ENCODE measurements at regions not wholly inside any gene's neighbourhood (a gene's known extent, or its start where the extent isn't known, plus 50 kb on each side); places are given as distances from the start of the nearest gene placed in this dataset.

DNA sequence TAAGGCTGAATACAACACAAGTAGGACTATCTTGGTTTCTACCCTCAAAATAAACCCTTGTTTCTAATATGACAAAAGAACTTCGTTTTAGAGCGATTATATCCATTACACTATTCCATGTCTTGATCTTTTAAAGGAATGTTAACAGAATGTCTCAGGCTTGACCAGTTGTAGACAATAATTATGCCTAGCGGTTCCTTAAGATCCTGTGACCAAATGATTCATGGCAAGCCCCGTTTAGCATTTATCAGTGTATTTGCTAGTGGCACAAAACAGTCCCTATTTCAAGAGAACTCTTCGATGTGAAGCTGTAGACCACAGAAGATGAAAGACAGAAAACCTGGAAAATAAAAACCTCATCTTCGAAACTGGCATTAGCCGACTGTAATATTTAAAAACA, 200.9 kb upstream of the SOX9 start:
- no peaks in the 10 kb centered on the region for H3K36me3 ChIP-seq (ENCODE audit: control insufficient read depth in 2 of 2, extremely low read depth in 1 of 2, insufficient read depth in 2 of 2, low read length in 2 of 2)
- H3K4me2 ChIP-seq (ENCODE audit: control insufficient read depth, extremely low read depth, insufficient read depth, low read depth, low read length): no peak overlapping the region
- H3K27me3 ChIP-seq (ENCODE audit: control insufficient read depth, extremely low read depth, insufficient read depth, low read length): no peaks in the 10 kb centered on the region
- H3K4me3 ChIP-seq (ENCODE audit: control insufficient read depth in 2 of 3, extremely low read depth in 1 of 3, insufficient read depth in 2 of 3, low read depth in 1 of 3, low read length in 3 of 3): no peak overlapping the region
- no peaks in the 10 kb centered on the region for H3K79me2 ChIP-seq (ENCODE audit: control insufficient read depth, insufficient read depth, low read length)
- peaks cover 27% of the 10 kb centered on the region for H3K4me1 ChIP-seq (ENCODE audit: control insufficient read depth, extremely low read depth, insufficient read depth, low read length)
- no peaks in the 10 kb centered on the region for H4K20me1 ChIP-seq (ENCODE audit: control insufficient read depth, extremely low read depth, insufficient read depth, low read length)
- H3K9me3 ChIP-seq (ENCODE audit: control insufficient read depth, low read depth, low read length): no peaks in the 10 kb centered on the region
- no peak overlapping the region for H2AFZ ChIP-seq (ENCODE audit: control insufficient read depth, low read length)
- FAIRE-seq (no peak), DNase-seq (ENCODE audit: low read depth, low spot score) (no peak)
- no peaks in the 10 kb centered on the region for H3K9me1 ChIP-seq (ENCODE audit: control insufficient read depth, extremely low read depth, insufficient read depth, low read length)
- H3K9ac ChIP-seq (ENCODE audit: control insufficient read depth, extremely low read depth, insufficient read depth, low read length): no peak overlapping the region
- dilution Hi-C loops (cut with MboI; ENCODE audit: extremely low pct_ligation_motif_present, low sequenced_read_pairs): no loop called here
- no peak overlapping the region for H3K27ac ChIP-seq (ENCODE audit: control insufficient read depth, insufficient read depth, low read length)
- TF ChIP-seq, protein P1, sequence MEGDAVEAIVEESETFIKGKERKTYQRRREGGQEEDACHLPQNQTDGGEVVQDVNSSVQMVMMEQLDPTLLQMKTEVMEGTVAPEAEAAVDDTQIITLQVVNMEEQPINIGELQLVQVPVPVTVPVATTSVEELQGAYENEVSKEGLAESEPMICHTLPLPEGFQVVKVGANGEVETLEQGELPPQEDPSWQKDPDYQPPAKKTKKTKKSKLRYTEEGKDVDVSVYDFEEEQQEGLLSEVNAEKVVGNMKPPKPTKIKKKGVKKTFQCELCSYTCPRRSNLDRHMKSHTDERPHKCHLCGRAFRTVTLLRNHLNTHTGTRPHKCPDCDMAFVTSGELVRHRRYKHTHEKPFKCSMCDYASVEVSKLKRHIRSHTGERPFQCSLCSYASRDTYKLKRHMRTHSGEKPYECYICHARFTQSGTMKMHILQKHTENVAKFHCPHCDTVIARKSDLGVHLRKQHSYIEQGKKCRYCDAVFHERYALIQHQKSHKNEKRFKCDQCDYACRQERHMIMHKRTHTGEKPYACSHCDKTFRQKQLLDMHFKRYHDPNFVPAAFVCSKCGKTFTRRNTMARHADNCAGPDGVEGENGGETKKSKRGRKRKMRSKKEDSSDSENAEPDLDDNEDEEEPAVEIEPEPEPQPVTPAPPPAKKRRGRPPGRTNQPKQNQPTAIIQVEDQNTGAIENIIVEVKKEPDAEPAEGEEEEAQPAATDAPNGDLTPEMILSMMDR (optimal IDR thresholded peaks at IDR 0.05 in 1 of 3, IDR thresholded peaks at IDR 0.05 in 1 of 3, conservative IDR thresholded peaks at IDR 0.05 in 1 of 3; ENCODE audit: extremely low read depth in 1 of 3, insufficient read depth in 2 of 3, low read length in 3 of 3): no peak
- no peak for TF ChIP-seq EZH2 (IDR thresholded peaks at IDR 0.05; ENCODE audit: low read length)

GRCh38 chr17:71921796-71922195, 199.0 kb upstream of the SOX9 start:
- no peaks in the 10 kb centered on the region for H3K9me3 ChIP-seq (ENCODE audit: control insufficient read depth, low read depth, low read length)
- H3K4me2 ChIP-seq (ENCODE audit: control insufficient read depth, extremely low read depth, insufficient read depth, low read depth, low read length): peak overlapping the region; percentile 11
- H3K79me2 ChIP-seq (ENCODE audit: control insufficient read depth, insufficient read depth, low read length): no peaks in the 10 kb centered on the region
- FAIRE-seq: peak; percentile 90
- H3K36me3 ChIP-seq (ENCODE audit: control insufficient read depth in 2 of 2, extremely low read depth in 1 of 2, insufficient read depth in 2 of 2, low read length in 2 of 2): no peaks in the 10 kb centered on the region
- DNase-seq (ENCODE audit: low read depth, low spot score): peak; percentile 56
- no peaks in the 10 kb centered on the region for H4K20me1 ChIP-seq (ENCODE audit: control insufficient read depth, extremely low read depth, insufficient read depth, low read length)
- no peaks in the 10 kb centered on the region for H3K9me1 ChIP-seq (ENCODE audit: control insufficient read depth, extremely low read depth, insufficient read depth, low read length)
- peak overlapping the region; percentile 31 for H3K9ac ChIP-seq (ENCODE audit: control insufficient read depth, extremely low read depth, insufficient read depth, low read length)
- dilution Hi-C loops (cut with MboI; ENCODE audit: extremely low pct_ligation_motif_present, low sequenced_read_pairs): no loop called here
- peak overlapping the region; percentile 74 for H3K27ac ChIP-seq (ENCODE audit: control insufficient read depth, insufficient read depth, low read length)
- H3K4me3 ChIP-seq (ENCODE audit: control insufficient read depth in 2 of 3, extremely low read depth in 1 of 3, insufficient read depth in 2 of 3, low read depth in 1 of 3, low read length in 3 of 3): no peak overlapping the region
- H3K4me1 ChIP-seq (ENCODE audit: control insufficient read depth, extremely low read depth, insufficient read depth, low read length): peaks cover 24% of the 10 kb centered on the region
- no peaks in the 10 kb centered on the region for H3K27me3 ChIP-seq (ENCODE audit: control insufficient read depth, extremely low read depth, insufficient read depth, low read length)
- no peak overlapping the region for H2AFZ ChIP-seq (ENCODE audit: control insufficient read depth, low read length)
- TF ChIP-seq, protein P1 (optimal IDR thresholded peaks at IDR 0.05 in 1 of 3, IDR thresholded peaks at IDR 0.05 in 1 of 3, conservative IDR thresholded peaks at IDR 0.05 in 1 of 3; ENCODE audit: extremely low read depth in 1 of 3, insufficient read depth in 2 of 3, low read length in 3 of 3): no peak
- no peak for TF ChIP-seq EZH2 (IDR thresholded peaks at IDR 0.05; ENCODE audit: low read length)

All from keratinocyte (primary cell).